ENCODE measurements at regions not wholly inside any gene's neighbourhood (a gene's known extent, or its start where the extent isn't known, plus 50 kb on each side); places are given as distances from the start of the nearest gene placed in this dataset.

GRCh38 chr12:125518074-125518473, 452.8 kb downstream of the AACS start:
- DNase-seq (ENCODE audit: low read depth in 2 of 2): peak in 1 of 2 donors; percentile 8
- no peak overlapping the region for H3K4me3 ChIP-seq (replicated peaks in 1 of 2; ENCODE audit: low read depth in 2 of 2, low read length in 2 of 2)
- TF ChIP-seq CTCF (IDR thresholded peaks at IDR 0.05; ENCODE audit: low read depth, low read length): no peak

- no peak for TF ChIP-seq CTCF (IDR thresholded peaks at IDR 0.05; ENCODE audit: low read depth, low read length)
- no peak for DNase-seq (ENCODE audit: low read depth in 2 of 2)
- no peak overlapping the region for H3K4me3 ChIP-seq (replicated peaks in 1 of 2; ENCODE audit: low read depth in 2 of 2, low read length in 2 of 2)
These were observed 453.9 kb downstream of the AACS start for GRCh38 chr12:125519026-125519651.

GRCh38 chr12:125525879-125526278, 460.6 kb downstream of the AACS start:
- DNase-seq (ENCODE audit: low read depth in 2 of 2): no peak
- TF ChIP-seq CTCF (IDR thresholded peaks at IDR 0.05; ENCODE audit: low read depth, low read length): no peak
- no peak overlapping the region for H3K4me3 ChIP-seq (replicated peaks in 1 of 2; ENCODE audit: low read depth in 2 of 2, low read length in 2 of 2)

GRCh38 chr12:125528281-125528680, 463.0 kb downstream of the AACS start:
- no peak for TF ChIP-seq CTCF (IDR thresholded peaks at IDR 0.05; ENCODE audit: low read depth, low read length)
- no peak for DNase-seq (ENCODE audit: low read depth in 2 of 2)
- H3K4me3 ChIP-seq (replicated peaks in 1 of 2; ENCODE audit: low read depth in 2 of 2, low read length in 2 of 2): no peak overlapping the region

GRCh38 chr12:125530201-125530600, 465.0 kb downstream of the AACS start:
- no peak for DNase-seq (ENCODE audit: low read depth in 2 of 2)
- TF ChIP-seq CTCF (IDR thresholded peaks at IDR 0.05; ENCODE audit: low read depth, low read length): no peak
- no peak overlapping the region for H3K4me3 ChIP-seq (replicated peaks in 1 of 2; ENCODE audit: low read depth in 2 of 2, low read length in 2 of 2)

- TF ChIP-seq CTCF (IDR thresholded peaks at IDR 0.05; ENCODE audit: low read depth, low read length): no peak
- H3K4me3 ChIP-seq (replicated peaks in 1 of 2; ENCODE audit: low read depth in 2 of 2, low read length in 2 of 2): no peak overlapping the region
- no peak for DNase-seq (ENCODE audit: low read depth in 2 of 2)
These were observed 465.6 kb downstream of the AACS start for GRCh38 chr12:125530876-125531275.

- H3K4me3 ChIP-seq (replicated peaks in 1 of 2; ENCODE audit: low read depth in 2 of 2, low read length in 2 of 2): no peak overlapping the region
- no peak for DNase-seq (ENCODE audit: low read depth in 2 of 2)
- TF ChIP-seq CTCF (IDR thresholded peaks at IDR 0.05; ENCODE audit: low read depth, low read length): no peak
These were observed 466.3 kb downstream of the AACS start for GRCh38 chr12:125531574-125531973.

Measured in cardiac fibroblast (primary cell).